ENCODE measurements at regions not wholly inside any gene's neighbourhood (a gene's known extent, or its start where the extent isn't known, plus 50 kb on each side); places are given as distances from the start of the nearest gene placed in this dataset.
"Not testable (repeated sequence)": the region's sequence is repeated elsewhere in the genome, so short reads cannot be mapped to it uniquely, and the experiment has no call there.

DNA sequence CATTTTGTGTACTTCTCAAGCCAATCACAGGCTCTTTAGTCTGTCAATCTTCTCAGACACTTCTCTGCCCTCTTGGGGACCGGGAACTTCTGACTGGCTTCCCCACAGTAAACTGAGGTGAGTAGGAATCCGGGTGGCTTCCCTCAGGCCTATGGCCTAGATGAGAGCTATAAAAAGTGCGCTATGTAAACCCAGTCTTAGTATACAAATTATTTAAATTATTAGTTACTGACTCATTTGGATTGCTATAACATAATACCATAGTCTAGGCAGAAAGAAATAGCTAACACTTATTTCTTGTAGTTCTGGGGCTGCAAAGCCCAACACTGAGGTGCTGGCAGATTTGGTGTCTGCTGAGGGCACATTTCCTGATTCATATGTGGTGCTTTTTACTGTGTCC, 109.2 kb upstream of the MCHR2 start:
- no peak for DNase-seq (ENCODE audit: extremely low read depth in 1 of 2, low read depth in 1 of 2)

DNA sequence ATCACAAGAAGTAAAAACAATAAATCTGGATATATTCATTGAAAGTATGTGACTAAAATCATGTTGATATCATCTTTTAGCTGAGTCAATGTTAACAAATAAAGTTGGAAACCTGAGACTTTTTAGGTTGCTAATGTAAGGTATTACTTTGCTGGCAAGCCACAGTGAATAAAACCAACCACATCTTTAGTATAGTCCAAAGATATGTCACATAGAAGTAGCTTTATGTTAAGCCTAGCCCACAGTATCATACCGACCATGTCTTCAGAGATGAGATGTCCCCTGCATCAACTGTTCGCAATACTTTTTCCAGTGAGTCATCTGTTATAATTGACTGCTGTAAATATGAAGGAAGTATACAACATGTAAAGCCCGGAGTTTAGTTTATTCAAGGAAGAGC, 107.6 kb upstream of the MCHR2 start:
- no peak for DNase-seq (ENCODE audit: extremely low read depth in 1 of 2, low read depth in 1 of 2)

DNA sequence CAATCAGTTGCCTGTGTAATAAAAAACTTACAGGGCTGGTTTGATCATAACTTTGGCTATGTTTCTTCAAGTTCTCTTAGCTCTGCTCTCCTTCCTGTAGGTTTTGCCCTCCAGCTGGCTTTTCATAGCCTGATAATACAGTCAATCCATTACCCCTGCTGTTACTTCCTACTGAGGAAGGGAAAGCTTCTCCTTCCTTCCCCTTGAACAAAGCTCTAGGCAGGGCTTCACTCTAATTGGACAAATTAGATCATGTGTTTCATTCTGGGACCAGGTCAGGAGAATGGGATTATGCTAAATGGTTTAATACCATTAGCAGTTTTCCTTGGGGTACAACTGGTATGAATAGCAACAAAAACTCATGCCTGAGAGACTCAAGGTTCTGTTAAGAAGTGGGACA, 106.8 kb upstream of the MCHR2 start:
- no peak for DNase-seq (ENCODE audit: extremely low read depth in 1 of 2, low read depth in 1 of 2)

- no peak for DNase-seq (ENCODE audit: extremely low read depth in 1 of 2, low read depth in 1 of 2)
These were observed 105.4 kb upstream of the MCHR2 start for GRCh38 chr6:100099189-100100074.

DNA sequence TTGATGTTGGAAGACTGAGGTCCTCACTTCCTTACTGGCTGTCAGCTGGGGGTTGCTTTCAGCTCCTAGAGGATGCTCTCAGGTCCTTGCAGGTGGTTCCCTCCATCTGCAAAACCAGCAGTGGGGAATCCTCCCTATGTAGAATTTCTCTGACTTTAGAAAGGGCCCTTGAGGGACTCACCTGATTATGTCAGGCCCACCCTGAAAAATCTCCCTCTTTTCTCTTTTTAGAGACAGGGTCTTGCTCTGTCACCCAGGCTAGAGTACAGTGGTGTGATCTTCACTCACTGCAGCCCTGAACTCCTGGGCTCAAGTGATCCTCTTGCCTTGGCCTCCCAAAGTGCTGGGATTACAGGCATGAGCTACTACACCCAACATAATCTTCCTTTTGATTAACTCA, 102.9 kb upstream of the MCHR2 start:
- DNase-seq (ENCODE audit: extremely low read depth in 1 of 2, low read depth in 1 of 2) = no peak

DNA sequence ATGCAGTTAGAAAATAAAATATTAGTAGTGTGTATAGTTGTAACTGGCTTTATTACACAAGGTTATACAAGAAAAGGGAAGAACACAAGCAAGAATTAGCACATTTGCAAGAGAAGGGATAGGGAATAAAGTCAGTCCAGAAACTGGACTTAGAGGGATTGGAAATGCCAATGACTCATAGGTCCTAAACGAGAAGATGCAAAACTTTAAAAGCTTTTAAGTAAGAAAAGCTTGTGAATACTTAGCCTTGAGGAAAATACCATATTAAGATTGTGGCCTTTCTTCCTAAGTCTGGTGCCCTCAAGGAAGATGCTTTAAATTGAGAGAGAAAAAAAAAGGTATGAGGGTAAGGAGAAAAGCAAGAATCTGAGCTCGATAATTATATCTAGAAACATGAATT, 102.3 kb upstream of the MCHR2 start:
- DNase-seq (ENCODE audit: extremely low read depth in 1 of 2, low read depth in 1 of 2) = no peak

DNA sequence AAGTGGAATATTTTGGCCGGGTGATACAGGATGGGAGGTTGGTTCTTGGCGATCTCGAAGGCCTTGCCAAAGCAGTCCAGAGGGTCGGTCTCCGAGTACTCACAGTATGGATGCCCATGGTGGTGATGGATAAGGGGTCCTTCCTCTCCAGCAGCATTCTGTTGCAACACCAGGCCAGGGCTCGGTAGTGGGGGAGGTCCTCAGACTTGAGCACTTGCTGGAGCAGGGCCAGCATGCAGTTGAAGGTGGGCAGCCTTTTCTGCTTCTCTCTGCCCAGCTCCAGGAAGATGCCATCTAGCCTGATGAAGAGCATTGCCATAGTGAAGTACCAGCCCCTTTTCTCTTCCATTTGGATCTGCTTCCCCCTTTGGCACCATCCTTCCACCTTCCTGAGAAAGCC, 99.4 kb upstream of the MCHR2 start:
- no peak for DNase-seq (ENCODE audit: extremely low read depth in 1 of 2, low read depth in 1 of 2)

DNA sequence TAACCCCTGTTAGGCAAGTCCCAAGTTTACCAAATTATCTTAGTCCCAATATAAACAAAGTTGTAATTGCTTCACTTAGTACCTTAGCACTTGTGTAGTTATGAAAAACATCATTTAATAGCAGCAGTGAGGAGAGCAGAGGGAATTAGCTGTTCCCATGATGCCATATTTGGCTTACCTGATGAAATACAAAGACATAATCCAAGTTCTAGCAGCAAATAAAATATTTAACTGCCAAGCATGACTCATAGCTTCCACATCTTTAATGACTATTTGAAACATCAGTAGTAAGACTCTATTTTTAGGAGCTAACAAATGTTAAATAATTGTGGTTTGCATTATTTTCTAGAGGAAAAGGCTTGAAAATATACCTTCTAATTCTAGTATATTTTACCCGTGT, 94.0 kb upstream of the MCHR2 start:
- no peak for DNase-seq (ENCODE audit: extremely low read depth in 1 of 2, low read depth in 1 of 2)

- no peak for DNase-seq (ENCODE audit: extremely low read depth in 1 of 2, low read depth in 1 of 2)
These were observed 91.0 kb upstream of the MCHR2 start for GRCh38 chr6:100084991-100085364.

GRCh38 chr6:100084316-100084990, 90.4 kb upstream of the MCHR2 start:
- DNase-seq (ENCODE audit: extremely low read depth in 1 of 2, low read depth in 1 of 2) = no peak

DNA sequence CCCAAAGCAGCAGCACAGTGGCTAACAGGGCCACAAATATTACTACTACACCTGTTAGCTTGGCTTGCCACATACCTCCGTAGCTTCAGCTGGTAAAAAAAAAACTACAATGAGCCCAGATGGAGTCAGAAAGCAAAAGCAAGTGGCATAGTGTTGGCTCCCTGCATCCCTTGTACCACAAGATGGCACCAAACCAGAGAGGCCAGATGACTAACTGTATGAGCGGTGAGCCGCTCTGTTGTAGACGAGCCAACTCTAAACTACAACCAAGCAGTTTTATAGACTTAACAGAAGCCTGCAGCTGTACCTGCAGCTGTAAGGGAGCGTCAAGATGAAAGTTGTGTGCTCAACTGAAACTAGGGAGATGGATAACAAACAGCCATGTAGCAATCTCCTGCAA, 84.5 kb upstream of the MCHR2 start:
- no peak for DNase-seq (ENCODE audit: extremely low read depth in 1 of 2, low read depth in 1 of 2)

- no peak for DNase-seq (ENCODE audit: extremely low read depth in 1 of 2, low read depth in 1 of 2)
These were observed 71.3 kb upstream of the MCHR2 start for GRCh38 chr6:100065348-100065747.

GRCh38 chr6:100062621-100063020, 68.6 kb upstream of the MCHR2 start:
- DNase-seq (ENCODE audit: extremely low read depth in 1 of 2, low read depth in 1 of 2) = no peak

- DNase-seq (ENCODE audit: extremely low read depth in 1 of 2, low read depth in 1 of 2) = no peak
These were observed 63.9 kb upstream of the MCHR2 start for GRCh38 chr6:100057941-100058340.

- no peak for DNase-seq (ENCODE audit: extremely low read depth in 1 of 2, low read depth in 1 of 2)
These were observed 56.5 kb upstream of the MCHR2 start for GRCh38 chr6:100050550-100050949.

DNA sequence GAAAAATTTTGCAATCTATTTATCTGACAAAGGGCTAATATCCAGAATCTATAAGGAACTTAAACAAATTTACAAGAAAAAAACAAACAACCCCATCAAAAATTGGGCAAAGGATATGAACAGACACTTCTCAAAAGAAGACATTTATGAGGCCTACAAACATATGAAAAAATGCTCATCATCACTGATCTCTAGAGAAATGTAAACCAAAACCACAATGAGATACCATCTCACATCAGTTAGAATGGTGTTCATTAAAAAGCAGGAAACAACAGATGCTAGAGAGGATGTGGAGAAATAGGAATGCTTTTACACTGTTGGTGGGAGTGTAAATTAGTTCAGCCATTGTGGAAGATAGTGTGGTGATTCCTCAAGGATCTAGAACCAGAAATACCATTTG, 49.9 kb upstream of the MCHR2 start:
- DNase-seq (ENCODE audit: extremely low read depth in 1 of 2, low read depth in 1 of 2) = not testable (repeated sequence)
